K562 (cell line): ENCODE measurements at regions not wholly inside any gene's neighbourhood (a gene's known extent, or its start where the extent isn't known, plus 50 kb on each side); places are given as distances from the start of the nearest gene placed in this dataset.

ENCODE experiments used
- CHD2 ChIP-seq: IDR thresholded peaks from 2 replicates; pipeline ENCODE4 v1.6.1; 2011; ENCODE audit warnings: low read depth, low read length
- SIN3A ChIP-seq, 2 experiments: fragments of 150-350 bp in 1 of 2; IDR thresholded peaks; 2 replicates each; pipeline ENCODE4 v1.6.1; 2011 to 2016; ENCODE audit warnings: borderline replicate concordance in 2 of 2, low read depth in 2 of 2, low read length in 2 of 2, mild to moderate bottlenecking in 2 of 2, moderate library complexity in 2 of 2; ENCODE audit not compliant: control insufficient read depth in 1 of 2
- ZBTB2 ChIP-seq: fragments of 450-650 bp; IDR thresholded peaks from 2 replicates; pipeline ENCODE4 v1.6.1; 2016; ENCODE audit warnings: antibody characterized with exemption
- ZFX ChIP-seq: sonication (generic); formaldehyde crosslinking; IDR thresholded peaks from 2 replicates; pipeline ENCODE4 v1.8.0; 2022; ENCODE audit warnings: mild to moderate bottlenecking, missing genetic modification reagents, moderate library complexity
- TF ChIP-seq, protein P1 (sequence below), 3 experiments: IDR thresholded peaks in 2 of 3; conservative IDR thresholded peaks in 1 of 3; 2 replicates each; pipeline ENCODE4 v1.5.1; 2011 to 2012; ENCODE audit warnings: low read length in 3 of 3, mild to moderate bottlenecking in 3 of 3, control low read depth in 2 of 3, improper control_type of control experiment in 1 of 3, inconsistent platforms in 1 of 3, low read depth in 1 of 3, mixed read lengths in 1 of 3, moderate library complexity in 1 of 3; ENCODE audit not compliant: insufficient read depth in 2 of 3
- TF ChIP-seq, protein P2 (sequence below): fragments of 250-450 bp; sonication (Bioruptor Pico); IDR thresholded peaks from 2 replicates; pipeline ENCODE4 v1.8.0; 2022; ENCODE audit warnings: inconsistent platforms
- TF ChIP-seq, protein P3 (sequence below): sonication (generic); formaldehyde crosslinking; IDR thresholded peaks from 2 replicates; pipeline ENCODE4 v1.8.1; 2023; ENCODE audit warnings: mild to moderate bottlenecking, missing genetic modification reagents

DNA sequence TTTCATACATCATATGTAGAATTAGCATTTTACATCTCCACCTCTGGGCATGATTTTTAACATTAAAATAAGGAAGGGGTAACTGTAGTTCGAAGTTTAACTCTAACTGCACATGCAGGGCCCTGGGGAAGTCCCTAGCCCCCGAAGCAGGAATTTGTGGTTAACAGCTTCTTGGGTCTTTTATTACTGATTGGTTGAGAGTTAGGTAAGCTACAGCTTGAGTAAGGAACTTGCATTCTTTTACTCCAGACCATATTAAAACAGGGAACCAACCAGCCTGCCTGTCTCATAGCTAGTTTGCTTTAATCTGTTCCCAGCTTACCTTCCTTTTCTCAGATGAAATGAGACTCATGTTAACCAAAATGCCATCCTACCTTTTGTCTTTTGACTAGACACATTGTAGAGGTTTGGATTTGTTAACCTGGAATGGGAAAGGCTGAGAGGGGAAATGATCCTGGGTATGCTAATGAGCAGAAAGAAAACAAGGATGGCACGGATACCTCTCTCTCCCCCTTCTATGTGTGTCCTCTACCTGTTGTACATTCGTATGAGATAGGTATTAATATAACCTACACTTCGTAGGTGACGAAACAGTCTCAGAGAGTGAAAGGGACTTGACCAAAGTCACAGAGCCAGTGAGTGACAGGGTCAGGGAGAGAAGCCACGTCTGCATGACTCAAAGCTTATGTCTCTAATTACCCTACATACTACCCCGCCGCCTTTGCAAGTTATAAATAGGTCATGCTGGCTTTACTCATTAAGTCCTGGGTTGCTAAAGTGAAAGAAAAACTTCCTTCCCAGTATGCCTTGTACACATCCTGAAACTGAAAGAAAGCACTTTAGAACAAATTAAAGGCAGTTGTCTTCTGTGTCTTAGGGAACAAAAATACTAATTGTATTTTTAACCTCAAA lies 119.5 kb upstream of the AFF2 start:
- TF ChIP-seq, protein P1, sequence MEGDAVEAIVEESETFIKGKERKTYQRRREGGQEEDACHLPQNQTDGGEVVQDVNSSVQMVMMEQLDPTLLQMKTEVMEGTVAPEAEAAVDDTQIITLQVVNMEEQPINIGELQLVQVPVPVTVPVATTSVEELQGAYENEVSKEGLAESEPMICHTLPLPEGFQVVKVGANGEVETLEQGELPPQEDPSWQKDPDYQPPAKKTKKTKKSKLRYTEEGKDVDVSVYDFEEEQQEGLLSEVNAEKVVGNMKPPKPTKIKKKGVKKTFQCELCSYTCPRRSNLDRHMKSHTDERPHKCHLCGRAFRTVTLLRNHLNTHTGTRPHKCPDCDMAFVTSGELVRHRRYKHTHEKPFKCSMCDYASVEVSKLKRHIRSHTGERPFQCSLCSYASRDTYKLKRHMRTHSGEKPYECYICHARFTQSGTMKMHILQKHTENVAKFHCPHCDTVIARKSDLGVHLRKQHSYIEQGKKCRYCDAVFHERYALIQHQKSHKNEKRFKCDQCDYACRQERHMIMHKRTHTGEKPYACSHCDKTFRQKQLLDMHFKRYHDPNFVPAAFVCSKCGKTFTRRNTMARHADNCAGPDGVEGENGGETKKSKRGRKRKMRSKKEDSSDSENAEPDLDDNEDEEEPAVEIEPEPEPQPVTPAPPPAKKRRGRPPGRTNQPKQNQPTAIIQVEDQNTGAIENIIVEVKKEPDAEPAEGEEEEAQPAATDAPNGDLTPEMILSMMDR (IDR thresholded peaks at IDR 0.05 in 2 of 3, conservative IDR thresholded peaks at IDR 0.05 in 1 of 3; ENCODE audit: insufficient read depth in 2 of 3, low read depth in 1 of 3, low read length in 3 of 3), result no peak
- TF ChIP-seq ZBTB2, result no peak
- TF ChIP-seq CHD2, result no peak
- TF ChIP-seq SIN3A (IDR thresholded peaks at IDR 0.05; ENCODE audit: borderline replicate concordance in 2 of 2, control insufficient read depth in 1 of 2, low read depth in 2 of 2, low read length in 2 of 2), result no peak
- TF ChIP-seq ZFX (CRISPR knock-in tag), result no peak
- TF ChIP-seq, protein P2, sequence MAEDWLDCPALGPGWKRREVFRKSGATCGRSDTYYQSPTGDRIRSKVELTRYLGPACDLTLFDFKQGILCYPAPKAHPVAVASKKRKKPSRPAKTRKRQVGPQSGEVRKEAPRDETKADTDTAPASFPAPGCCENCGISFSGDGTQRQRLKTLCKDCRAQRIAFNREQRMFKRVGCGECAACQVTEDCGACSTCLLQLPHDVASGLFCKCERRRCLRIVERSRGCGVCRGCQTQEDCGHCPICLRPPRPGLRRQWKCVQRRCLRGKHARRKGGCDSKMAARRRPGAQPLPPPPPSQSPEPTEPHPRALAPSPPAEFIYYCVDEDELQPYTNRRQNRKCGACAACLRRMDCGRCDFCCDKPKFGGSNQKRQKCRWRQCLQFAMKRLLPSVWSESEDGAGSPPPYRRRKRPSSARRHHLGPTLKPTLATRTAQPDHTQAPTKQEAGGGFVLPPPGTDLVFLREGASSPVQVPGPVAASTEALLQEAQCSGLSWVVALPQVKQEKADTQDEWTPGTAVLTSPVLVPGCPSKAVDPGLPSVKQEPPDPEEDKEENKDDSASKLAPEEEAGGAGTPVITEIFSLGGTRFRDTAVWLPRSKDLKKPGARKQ (CRISPR knock-in tag), result no peak
- TF ChIP-seq, protein P3, sequence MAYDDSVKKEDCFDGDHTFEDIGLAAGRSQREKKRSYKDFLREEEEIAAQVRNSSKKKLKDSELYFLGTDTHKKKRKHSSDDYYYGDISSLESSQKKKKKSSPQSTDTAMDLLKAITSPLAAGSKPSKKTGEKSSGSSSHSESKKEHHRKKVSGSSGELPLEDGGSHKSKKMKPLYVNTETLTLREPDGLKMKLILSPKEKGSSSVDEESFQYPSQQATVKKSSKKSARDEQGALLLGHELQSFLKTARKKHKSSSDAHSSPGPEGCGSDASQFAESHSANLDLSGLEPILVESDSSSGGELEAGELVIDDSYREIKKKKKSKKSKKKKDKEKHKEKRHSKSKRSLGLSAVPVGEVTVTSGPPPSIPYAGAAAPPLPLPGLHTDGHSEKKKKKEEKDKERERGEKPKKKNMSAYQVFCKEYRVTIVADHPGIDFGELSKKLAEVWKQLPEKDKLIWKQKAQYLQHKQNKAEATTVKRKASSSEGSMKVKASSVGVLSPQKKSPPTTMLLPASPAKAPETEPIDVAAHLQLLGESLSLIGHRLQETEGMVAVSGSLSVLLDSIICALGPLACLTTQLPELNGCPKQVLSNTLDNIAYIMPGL (CRISPR knock-in tag), result no peak
